Activated naive CD8-positive, alpha-beta T cell treated with anti-CD3 and anti-CD28 coated beads for 36 hours (primary cell): ENCODE measurements at regions not wholly inside any gene's neighbourhood (a gene's known extent, or its start where the extent isn't known, plus 50 kb on each side); places are given as distances from the start of the nearest gene placed in this dataset.
A peak's percentile ranks its signal among the peaks of the same experiment; 100 is the strongest.
"Not testable (repeated sequence)": the region's sequence is repeated elsewhere in the genome, so short reads cannot be mapped to it uniquely, and the experiment has no call there.

ENCODE experiments used
- DNase-seq: peaks from one replicate; pipeline ENCODE4 v3.0.0; 2021
- H3K27ac Mint-ChIP-seq: one replicate; pipeline ENCODE4 v1.8.0; 2022; ENCODE audit warnings: mild to moderate bottlenecking, moderate library complexity, mixed read lengths
- H3K27me3 Mint-ChIP-seq: one replicate; pipeline ENCODE4 v1.8.0; 2022; ENCODE audit warnings: mild to moderate bottlenecking, mixed read lengths
- H3K36me3 Mint-ChIP-seq: one replicate; pipeline ENCODE4 v1.8.0; 2021; ENCODE audit warnings: mild to moderate bottlenecking, mixed read lengths
- H3K4me1 Mint-ChIP-seq: one replicate; pipeline ENCODE4 v1.8.0; 2021; ENCODE audit warnings: mixed read lengths
- H3K4me3 Mint-ChIP-seq: one replicate; pipeline ENCODE4 v1.8.0; 2022; ENCODE audit warnings: mild to moderate bottlenecking, moderate library complexity, mixed read lengths
- H3K9me3 Mint-ChIP-seq: one replicate; pipeline ENCODE4 v1.8.0; 2022; ENCODE audit warnings: mixed read lengths

- no peak for DNase-seq
- H3K4me1 Mint-ChIP-seq = no peaks in the 10 kb centered on the region
- H3K4me3 Mint-ChIP-seq = no peak overlapping the region
- H3K9me3 Mint-ChIP-seq = no peaks in the 10 kb centered on the region
- peaks cover 9% of the 10 kb centered on the region for H3K27me3 Mint-ChIP-seq
- no peak overlapping the region for H3K27ac Mint-ChIP-seq
- no peaks in the 10 kb centered on the region for H3K36me3 Mint-ChIP-seq
Observed at GRCh38 chr22:27094633-27095308, 437.4 kb downstream of the MIAT start.

- DNase-seq = no peak
- H3K4me3 Mint-ChIP-seq = no peak overlapping the region
- H3K27me3 Mint-ChIP-seq = peaks cover 33% of the 10 kb centered on the region
- H3K36me3 Mint-ChIP-seq = no peaks in the 10 kb centered on the region
- no peaks in the 10 kb centered on the region for H3K9me3 Mint-ChIP-seq
- H3K4me1 Mint-ChIP-seq = no peaks in the 10 kb centered on the region
- H3K27ac Mint-ChIP-seq = no peak overlapping the region
Observed at GRCh38 chr22:27097506-27097905, 440.1 kb downstream of the MIAT start.

- H3K36me3 Mint-ChIP-seq = no peaks in the 10 kb centered on the region
- DNase-seq = no peak
- H3K9me3 Mint-ChIP-seq = no peaks in the 10 kb centered on the region
- no peaks in the 10 kb centered on the region for H3K4me1 Mint-ChIP-seq
- no peak overlapping the region for H3K4me3 Mint-ChIP-seq
- peaks cover 37% of the 10 kb centered on the region for H3K27me3 Mint-ChIP-seq
- no peak overlapping the region for H3K27ac Mint-ChIP-seq
Observed at GRCh38 chr22:27097933-27098332, 440.5 kb downstream of the MIAT start.

- Mint-ChIP-seq H3K27me3 (peaks cover 38% of the 10 kb centered on the region), H3K4me3 (no peak overlapping the region), H3K9me3 (no peaks in the 10 kb centered on the region), H3K36me3 (no peaks in the 10 kb centered on the region), H3K4me1 (no peaks in the 10 kb centered on the region), H3K27ac (no peak overlapping the region)
- DNase-seq = no peak
Observed at GRCh38 chr22:27099946-27100722, 442.7 kb downstream of the MIAT start.

GRCh38 chr22:27100789-27101188 is 443.4 kb downstream of the MIAT start:
- DNase-seq = no peak
- Mint-ChIP-seq H3K4me1 (no peaks in the 10 kb centered on the region), H3K4me3 (no peak overlapping the region)

GRCh38 chr22:27101288-27101687 is 443.9 kb downstream of the MIAT start:
- no peaks in the 10 kb centered on the region for H3K4me1 Mint-ChIP-seq
- no peaks in the 10 kb centered on the region for H3K36me3 Mint-ChIP-seq
- H3K4me3 Mint-ChIP-seq = no peak overlapping the region
- no peak overlapping the region for H3K27ac Mint-ChIP-seq
- peaks cover 38% of the 10 kb centered on the region for H3K27me3 Mint-ChIP-seq
- H3K9me3 Mint-ChIP-seq = no peaks in the 10 kb centered on the region
- DNase-seq = no peak

More at GRCh38 chr22:27100789-27101188, 443.4 kb downstream of the MIAT start:
- Mint-ChIP-seq H3K27ac (no peak overlapping the region), H3K9me3 (no peaks in the 10 kb centered on the region), H3K27me3 (peaks cover 38% of the 10 kb centered on the region), H3K36me3 (no peaks in the 10 kb centered on the region)

GRCh38 chr22:27104449-27104848 is 447.1 kb downstream of the MIAT start:
- H3K9me3 Mint-ChIP-seq = peaks cover 3% of the 10 kb centered on the region
- no peak overlapping the region for H3K4me3 Mint-ChIP-seq

GRCh38 chr22:27105142-27106025 is 448.0 kb downstream of the MIAT start:
- no peak overlapping the region for H3K4me3 Mint-ChIP-seq
- no peak overlapping the region for H3K27ac Mint-ChIP-seq
- no peaks in the 10 kb centered on the region for H3K4me1 Mint-ChIP-seq

More at GRCh38 chr22:27104449-27104848, 447.1 kb downstream of the MIAT start:
- Mint-ChIP-seq H3K27me3 (peaks cover 34% of the 10 kb centered on the region), H3K4me1 (no peaks in the 10 kb centered on the region), H3K36me3 (no peaks in the 10 kb centered on the region), H3K27ac (no peak overlapping the region)
- DNase-seq = no peak

GRCh38 chr22:27106985-27107384 is 449.6 kb downstream of the MIAT start:
- H3K4me3 Mint-ChIP-seq = no peak overlapping the region
- no peak for DNase-seq

More at GRCh38 chr22:27105142-27106025, 448.0 kb downstream of the MIAT start:
- no peak for DNase-seq
- Mint-ChIP-seq H3K36me3 (no peaks in the 10 kb centered on the region), H3K9me3 (peaks cover 5% of the 10 kb centered on the region), H3K27me3 (peaks cover 30% of the 10 kb centered on the region)

GRCh38 chr22:27107386-27107785 is 450.0 kb downstream of the MIAT start:
- Mint-ChIP-seq H3K4me3 (no peak overlapping the region), H3K4me1 (no peaks in the 10 kb centered on the region), H3K36me3 (no peaks in the 10 kb centered on the region), H3K27ac (no peak overlapping the region), H3K9me3 (peaks cover 5% of the 10 kb centered on the region), H3K27me3 (peaks cover 28% of the 10 kb centered on the region)
- no peak for DNase-seq

More at GRCh38 chr22:27106985-27107384, 449.6 kb downstream of the MIAT start:
- Mint-ChIP-seq H3K36me3 (no peaks in the 10 kb centered on the region), H3K27ac (no peak overlapping the region), H3K4me1 (no peaks in the 10 kb centered on the region), H3K27me3 (peaks cover 26% of the 10 kb centered on the region), H3K9me3 (peaks cover 5% of the 10 kb centered on the region)

- H3K27ac Mint-ChIP-seq = no peak overlapping the region
- H3K4me1 Mint-ChIP-seq = no peaks in the 10 kb centered on the region
- no peaks in the 10 kb centered on the region for H3K36me3 Mint-ChIP-seq
- H3K27me3 Mint-ChIP-seq = peaks cover 24% of the 10 kb centered on the region
- peak; percentile 5 for DNase-seq
- no peak overlapping the region for H3K4me3 Mint-ChIP-seq
- H3K9me3 Mint-ChIP-seq = peaks cover 5% of the 10 kb centered on the region
Observed at GRCh38 chr22:27107824-27108223, 450.4 kb downstream of the MIAT start.

- no peak overlapping the region for H3K4me3 Mint-ChIP-seq
- H3K27ac Mint-ChIP-seq = no peak overlapping the region
- H3K27me3 Mint-ChIP-seq = peaks cover 22% of the 10 kb centered on the region
- H3K4me1 Mint-ChIP-seq = no peaks in the 10 kb centered on the region
- DNase-seq = no peak
- H3K9me3 Mint-ChIP-seq = peaks cover 5% of the 10 kb centered on the region
- H3K36me3 Mint-ChIP-seq = no peaks in the 10 kb centered on the region
Observed at GRCh38 chr22:27108425-27109114, 451.2 kb downstream of the MIAT start.

- H3K36me3 Mint-ChIP-seq, H3K27ac Mint-ChIP-seq, H3K4me1 Mint-ChIP-seq, H3K4me3 Mint-ChIP-seq, DNase-seq, H3K9me3 Mint-ChIP-seq: not testable (repeated sequence)
- peaks cover 22% of the 10 kb centered on the region for H3K27me3 Mint-ChIP-seq
Observed at GRCh38 chr22:27109406-27109805, 452.0 kb downstream of the MIAT start.

- no peaks in the 10 kb centered on the region for H3K4me1 Mint-ChIP-seq
- H3K27me3 Mint-ChIP-seq = peaks cover 22% of the 10 kb centered on the region
- no peak overlapping the region for H3K4me3 Mint-ChIP-seq
- H3K36me3 Mint-ChIP-seq = no peaks in the 10 kb centered on the region
- H3K27ac Mint-ChIP-seq = no peak overlapping the region
- peaks cover 5% of the 10 kb centered on the region for H3K9me3 Mint-ChIP-seq
- DNase-seq = no peak
Observed at GRCh38 chr22:27110665-27111451, 453.5 kb downstream of the MIAT start.
